D721Med (cell line): ENCODE measurements at regions not wholly inside any gene's neighbourhood (a gene's known extent, or its start where the extent isn't known, plus 50 kb on each side); places are given as distances from the start of the nearest gene placed in this dataset.
"Not testable (repeated sequence)": the region's sequence is repeated elsewhere in the genome, so short reads cannot be mapped to it uniquely, and the experiment has no call there.

Experiments
- DNase-seq: peaks from one replicate; pipeline ENCODE4 v3.0.0; 2011; ENCODE audit warnings: low spot score; ENCODE audit not compliant: insufficient read length
- FAIRE-seq: peaks from 2 replicates; lab custom pipeline; 2011; peaks lifted over from hg19 to GRCh38; lab: Jason Lieb, UNC
- TF ChIP-seq, protein P1 (sequence below): IDR thresholded peaks from 2 replicates; pipeline ENCODE4 v1.5.1; 2012; ENCODE audit warnings: mild to moderate bottlenecking, control low read depth; ENCODE audit not compliant: insufficient read depth; ENCODE audit errors: missing control alignments

DNA sequence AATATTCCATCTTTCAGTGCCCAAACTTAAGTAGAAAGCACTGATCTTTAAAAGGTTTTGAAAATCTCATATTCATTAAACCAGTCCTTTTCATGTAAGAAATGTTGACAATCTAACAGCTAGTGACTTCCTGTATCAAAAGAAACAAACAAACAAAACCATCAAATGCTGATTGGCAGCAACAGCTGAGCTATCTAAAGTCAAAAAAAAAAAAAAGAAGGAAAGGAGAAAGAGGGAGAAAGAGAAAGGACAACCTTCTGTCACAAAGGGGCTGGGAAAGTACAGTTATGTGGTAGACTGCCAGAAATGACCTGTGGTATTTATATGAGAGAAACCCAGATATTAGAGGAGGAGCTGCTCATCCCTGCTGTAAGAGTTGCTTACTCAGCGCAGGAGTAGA is 614.6 kb upstream of the SMIM31 start:
- FAIRE-seq: no peak
- TF ChIP-seq, protein P1, sequence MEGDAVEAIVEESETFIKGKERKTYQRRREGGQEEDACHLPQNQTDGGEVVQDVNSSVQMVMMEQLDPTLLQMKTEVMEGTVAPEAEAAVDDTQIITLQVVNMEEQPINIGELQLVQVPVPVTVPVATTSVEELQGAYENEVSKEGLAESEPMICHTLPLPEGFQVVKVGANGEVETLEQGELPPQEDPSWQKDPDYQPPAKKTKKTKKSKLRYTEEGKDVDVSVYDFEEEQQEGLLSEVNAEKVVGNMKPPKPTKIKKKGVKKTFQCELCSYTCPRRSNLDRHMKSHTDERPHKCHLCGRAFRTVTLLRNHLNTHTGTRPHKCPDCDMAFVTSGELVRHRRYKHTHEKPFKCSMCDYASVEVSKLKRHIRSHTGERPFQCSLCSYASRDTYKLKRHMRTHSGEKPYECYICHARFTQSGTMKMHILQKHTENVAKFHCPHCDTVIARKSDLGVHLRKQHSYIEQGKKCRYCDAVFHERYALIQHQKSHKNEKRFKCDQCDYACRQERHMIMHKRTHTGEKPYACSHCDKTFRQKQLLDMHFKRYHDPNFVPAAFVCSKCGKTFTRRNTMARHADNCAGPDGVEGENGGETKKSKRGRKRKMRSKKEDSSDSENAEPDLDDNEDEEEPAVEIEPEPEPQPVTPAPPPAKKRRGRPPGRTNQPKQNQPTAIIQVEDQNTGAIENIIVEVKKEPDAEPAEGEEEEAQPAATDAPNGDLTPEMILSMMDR: no peak
- DNase-seq: no peak

DNA sequence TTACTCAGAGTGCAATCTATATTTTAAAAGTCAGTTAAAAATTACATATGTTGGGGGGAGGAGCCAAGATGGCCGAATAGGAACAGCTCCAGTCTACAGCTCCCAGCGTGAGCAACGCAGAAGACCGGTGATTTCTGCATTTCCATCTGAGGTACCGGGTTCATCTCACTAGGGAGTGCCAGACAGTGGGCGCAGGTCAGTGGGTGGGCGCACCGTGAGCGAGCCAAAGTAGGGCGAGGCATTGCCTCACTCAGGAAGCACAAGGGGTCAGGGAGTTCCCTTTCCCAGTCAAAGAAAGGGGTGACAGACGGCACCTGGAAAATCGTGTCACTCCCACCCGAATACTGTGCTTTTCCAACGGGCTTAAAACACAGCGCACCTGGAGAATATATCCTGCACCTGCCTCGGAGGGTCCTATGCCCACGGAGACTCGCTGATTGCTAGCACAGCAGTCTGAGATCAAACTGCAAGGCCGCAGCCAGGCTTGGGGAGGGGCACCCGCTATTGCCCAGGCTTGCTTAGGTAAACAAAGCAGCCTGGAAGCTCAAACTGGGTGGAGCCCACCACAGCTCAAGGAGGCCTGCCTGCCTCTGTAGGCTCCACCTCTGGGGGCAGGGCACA is 612.1 kb upstream of the SMIM31 start:
- not testable (repeated sequence) for DNase-seq

DNA sequence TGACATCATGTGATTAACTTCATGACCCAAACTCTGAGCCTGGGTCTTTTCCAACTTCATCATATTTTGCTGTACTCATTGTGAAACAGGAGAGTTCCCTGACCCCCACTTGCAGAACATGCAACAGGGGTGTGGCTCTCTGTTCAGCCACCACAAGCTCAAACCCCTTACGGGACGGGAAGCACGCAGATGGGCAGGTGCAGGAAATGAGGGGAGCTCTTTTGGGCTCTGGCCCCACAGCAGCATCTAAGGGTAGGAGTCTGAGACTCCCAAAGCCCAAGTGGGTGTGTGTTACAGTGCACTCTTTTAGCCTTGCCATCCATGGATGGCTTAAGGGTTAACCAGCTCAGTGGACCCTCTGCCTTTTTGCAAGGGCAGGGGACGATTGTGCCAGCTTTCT is 599.5 kb upstream of the SMIM31 start:
- TF ChIP-seq, protein P1: no peak
- FAIRE-seq: no peak
- no peak for DNase-seq

More for the DNA sequence above, 612.1 kb upstream of the SMIM31 start:
- not testable (repeated sequence) for FAIRE-seq

DNA sequence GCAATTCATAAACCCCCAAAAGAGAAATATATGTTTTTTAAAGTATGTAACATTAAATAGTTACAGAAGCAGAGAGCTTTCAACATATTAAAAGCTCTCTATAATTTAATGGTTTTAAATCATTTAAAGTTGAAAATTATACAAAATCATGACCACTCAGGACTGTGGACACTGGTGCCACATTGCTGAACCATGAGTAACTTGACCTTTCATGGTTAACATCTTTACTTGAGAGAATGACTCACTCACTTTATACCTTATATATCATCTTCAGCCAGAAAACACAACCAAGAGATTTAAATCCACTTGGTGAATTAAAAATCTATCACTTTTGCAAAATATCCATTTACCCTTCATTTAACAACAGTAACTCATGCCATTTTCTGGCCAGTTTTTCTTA is 584.3 kb upstream of the SMIM31 start:
- FAIRE-seq: no peak
- DNase-seq: no peak

DNA sequence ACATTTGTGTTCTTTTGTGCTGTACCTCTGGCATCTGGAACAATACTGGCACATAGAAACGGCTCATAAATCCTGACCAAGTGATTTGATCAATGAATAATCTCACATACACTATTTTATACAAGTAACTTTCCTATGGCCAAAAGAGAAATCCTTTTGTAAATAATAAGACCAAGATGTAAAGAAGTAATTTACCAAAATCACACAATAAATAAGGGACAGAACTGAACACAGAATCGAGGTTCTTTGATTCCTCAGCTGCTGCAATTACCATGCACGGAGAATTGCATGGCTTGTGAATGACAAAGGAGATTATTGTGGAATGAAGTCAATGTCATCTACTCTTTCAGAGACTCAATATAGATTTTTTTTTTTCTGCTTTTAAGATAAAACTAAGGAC is 576.8 kb upstream of the SMIM31 start:
- TF ChIP-seq, protein P1: no peak
- no peak for DNase-seq
- no peak for FAIRE-seq

More for the DNA sequence above, 584.3 kb upstream of the SMIM31 start:
- TF ChIP-seq, protein P1: no peak

DNA sequence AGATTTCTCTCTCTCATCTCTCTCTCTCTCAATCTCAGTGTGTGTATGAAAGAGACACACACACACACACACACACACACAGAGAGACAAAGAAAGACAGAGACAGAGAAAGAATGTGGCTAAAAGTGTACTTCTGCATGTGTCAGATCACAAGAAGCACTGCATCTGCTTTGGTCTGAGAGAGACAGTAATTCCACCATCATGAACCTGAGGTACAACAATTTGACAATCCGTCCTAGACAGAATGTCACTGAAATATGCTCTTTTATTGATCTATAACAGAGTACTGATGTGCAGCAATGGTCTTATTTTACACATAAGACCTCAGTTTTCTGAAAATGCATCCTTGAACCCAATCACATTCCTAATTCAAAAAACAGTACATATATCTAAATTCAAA is 576.2 kb upstream of the SMIM31 start:
- DNase-seq (no peak), FAIRE-seq (no peak)
- TF ChIP-seq, protein P1: no peak

DNA sequence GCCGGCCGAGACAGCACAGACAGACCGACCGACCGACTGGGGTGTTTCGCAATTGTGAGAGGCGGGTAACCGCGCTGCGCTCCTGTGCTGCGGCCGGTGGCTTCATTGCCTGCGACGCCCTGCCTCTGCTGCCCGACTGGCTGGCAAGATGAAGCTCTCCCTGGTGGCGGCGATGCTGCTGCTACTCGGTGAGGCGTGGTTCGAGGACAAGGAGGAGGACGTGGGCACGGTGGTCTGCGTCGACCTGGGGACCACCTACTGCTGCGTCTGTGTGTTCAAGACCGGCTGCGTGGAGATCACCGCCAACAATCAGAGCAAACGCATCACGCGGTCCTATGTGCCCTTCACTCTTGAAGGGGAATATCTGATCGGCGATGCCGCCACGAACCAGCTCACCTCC is 565.7 kb upstream of the SMIM31 start:
- FAIRE-seq (no peak), DNase-seq (no peak)
- TF ChIP-seq, protein P1: no peak
